GM18507 (cell line): ENCODE measurements at regions not wholly inside any gene's neighbourhood (a gene's known extent, or its start where the extent isn't known, plus 50 kb on each side); places are given as distances from the start of the nearest gene placed in this dataset.

Experiments
- DNase-seq: peaks from one replicate; pipeline ENCODE4 v3.0.0; 2011; ENCODE audit warnings: low read depth; ENCODE audit not compliant: insufficient read length; ENCODE audit errors: extremely low spot score
- FAIRE-seq: peaks from 2 replicates; lab custom pipeline; 2011; peaks lifted over from hg19 to GRCh38; lab: Jason Lieb, UNC

DNA sequence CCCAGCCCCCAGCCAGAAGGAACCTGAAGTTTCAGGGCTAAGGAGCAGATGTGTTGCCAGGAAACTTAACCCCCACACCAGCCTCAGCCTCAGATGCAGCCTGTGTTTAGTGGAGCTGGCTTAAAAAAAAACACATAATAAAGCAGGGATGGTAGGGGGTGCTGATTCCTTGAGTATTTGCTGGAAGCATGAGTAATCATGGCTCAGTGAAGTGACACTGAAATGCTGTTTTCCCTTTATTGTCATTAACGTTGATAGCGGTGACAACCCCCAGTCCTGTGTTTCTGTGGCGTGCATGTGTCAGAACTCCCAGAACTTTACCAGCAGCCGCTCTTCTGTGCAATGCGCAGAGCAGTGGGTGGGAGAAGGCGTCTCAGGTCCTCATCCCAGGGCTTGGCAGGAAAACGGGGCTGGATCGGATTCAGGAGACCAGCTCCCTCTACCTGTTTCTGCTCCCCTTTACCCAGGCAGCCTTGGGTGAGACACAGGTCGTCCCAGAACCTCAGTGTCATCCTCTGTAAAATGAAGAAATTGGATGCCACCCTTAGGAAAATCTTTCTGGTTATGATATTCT is 1282.1 kb downstream of the TBC1D22A start:
- FAIRE-seq = no peak
- no peak for DNase-seq

DNA sequence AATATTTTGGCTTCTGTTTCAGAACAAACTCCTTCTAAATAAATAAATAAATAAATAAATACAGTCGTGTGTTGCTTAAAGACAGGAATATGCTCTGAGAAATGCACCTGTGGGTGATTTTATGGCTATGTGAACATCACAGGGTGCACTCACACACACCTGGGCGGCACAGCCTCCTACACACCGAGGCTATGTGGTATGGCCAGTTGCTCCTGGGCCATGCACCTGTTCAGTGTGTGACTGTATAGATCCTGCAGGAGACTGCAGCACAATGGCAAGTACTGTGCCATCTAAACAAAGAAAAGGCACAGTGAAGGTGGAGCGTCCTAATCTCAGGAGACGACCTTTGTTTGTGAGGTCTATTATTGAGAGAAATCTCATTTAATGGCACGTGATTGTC is 1281.1 kb downstream of the TBC1D22A start:
- FAIRE-seq (no peak), DNase-seq (no peak)

DNA sequence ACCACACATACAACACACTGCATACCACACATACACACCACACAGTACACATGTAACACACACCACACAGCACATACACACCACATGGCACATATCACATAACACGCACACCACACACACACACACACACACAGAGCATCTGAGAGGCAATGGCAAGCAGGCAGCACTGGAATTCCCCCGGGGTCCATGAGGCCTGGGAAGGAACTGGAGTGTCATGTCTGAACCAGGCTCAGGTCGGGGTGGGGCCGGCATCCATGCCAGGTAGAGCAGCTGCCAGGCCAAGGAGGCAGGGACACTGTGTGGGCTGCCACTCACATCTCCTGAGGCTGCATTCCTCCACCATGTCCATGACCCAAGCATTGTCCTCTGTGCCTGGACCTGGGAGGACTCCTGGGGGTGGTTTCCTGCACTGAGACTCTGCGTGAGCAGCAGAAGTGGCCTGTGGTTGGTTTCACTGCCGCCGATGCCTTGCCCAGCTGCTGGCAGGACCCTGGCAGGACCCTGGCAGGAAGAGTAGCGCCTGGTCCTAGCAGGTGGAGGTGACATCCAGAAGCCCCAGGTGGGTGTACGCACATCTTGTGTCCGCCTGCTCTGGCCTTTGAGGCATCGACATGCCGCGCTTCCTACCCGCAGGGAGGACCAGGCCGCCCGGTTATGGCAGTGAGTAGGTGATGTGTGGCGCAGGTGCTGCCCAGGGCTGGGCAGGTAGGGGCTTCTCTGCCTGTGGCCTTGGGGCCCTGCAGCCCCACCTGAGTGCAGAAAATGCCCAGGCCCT is 1280.4 kb downstream of the TBC1D22A start:
- no peak for FAIRE-seq
- DNase-seq = no peak

DNA sequence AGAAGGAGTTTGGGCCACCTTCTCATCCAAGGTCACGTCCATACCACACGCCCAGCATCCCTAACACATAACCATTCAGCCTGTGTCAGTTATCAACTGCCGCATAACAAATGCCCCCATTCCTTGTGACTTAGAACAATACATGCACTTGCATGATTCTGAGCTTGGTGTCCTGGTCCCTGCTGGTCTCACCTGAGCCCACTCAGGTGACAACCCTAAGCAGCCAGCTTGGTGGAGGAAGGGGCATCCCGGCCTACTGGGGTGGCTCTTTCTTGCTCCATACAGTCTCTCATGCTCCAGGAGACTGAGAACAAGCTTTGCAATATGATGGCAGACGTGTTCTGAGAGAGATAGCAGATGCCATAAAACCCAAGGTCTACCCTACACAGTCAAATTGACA is 1276.9 kb downstream of the TBC1D22A start:
- DNase-seq (no peak), FAIRE-seq (no peak)

DNA sequence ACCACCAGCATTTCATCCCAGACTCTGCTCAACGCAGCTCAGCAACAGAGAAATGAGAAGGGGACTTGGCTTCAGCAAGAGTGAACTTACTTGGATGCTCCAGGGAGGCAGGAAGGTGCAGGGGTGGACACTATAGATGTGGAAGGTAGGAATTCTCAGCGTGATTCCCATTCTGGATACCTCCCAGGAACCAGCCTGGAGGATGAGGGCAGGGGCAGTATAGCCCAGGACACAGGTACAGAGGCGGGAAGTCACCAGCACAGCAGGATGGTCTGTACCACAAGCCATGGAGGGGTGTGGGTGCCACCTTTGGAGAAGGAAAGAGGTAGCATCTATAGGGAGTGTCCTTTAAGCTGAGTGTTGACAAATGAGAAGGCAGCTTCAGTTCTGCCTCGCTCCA is 1275.2 kb downstream of the TBC1D22A start:
- FAIRE-seq (no peak), DNase-seq (no peak)

DNA sequence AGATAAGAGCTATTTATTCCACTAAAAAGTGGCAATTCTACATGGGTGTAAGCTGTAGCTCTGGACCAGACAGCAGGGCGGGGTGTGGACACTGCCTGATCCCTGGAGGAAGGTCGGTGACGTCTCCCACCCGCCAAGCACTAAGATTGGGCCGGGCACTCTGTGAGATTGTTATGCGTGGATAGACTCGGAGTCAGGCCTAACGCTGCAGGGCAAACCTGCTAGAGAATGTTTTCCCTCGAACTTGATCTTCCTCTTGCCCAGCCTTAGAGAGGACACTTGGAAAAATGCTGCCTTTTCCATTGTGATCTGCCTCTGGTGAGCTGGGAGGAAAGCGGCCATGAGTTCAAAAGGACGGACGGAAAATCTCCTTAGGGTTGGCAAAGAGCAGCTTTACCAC is 1273.4 kb downstream of the TBC1D22A start:
- no peak for FAIRE-seq
- DNase-seq = no peak

DNA sequence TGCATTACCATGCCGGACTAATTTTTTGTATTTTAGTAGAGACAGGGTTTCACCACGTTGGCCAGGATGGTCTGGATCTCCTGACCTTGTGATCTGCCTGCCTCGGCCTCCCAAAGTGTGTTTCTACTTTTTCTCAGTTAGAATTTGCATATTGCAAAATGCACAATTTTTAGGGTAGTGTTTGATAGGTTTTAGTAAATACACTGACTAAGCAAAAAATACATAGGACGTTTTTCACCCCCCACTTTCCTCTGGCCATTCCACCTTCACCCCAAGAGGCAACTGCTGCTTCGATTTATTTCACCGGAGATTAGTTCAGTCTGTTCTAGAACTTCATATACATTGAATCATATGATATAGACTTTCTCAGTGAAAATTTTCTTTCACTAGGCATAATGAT is 1269.1 kb downstream of the TBC1D22A start:
- no peak for FAIRE-seq
- DNase-seq = no peak

DNA sequence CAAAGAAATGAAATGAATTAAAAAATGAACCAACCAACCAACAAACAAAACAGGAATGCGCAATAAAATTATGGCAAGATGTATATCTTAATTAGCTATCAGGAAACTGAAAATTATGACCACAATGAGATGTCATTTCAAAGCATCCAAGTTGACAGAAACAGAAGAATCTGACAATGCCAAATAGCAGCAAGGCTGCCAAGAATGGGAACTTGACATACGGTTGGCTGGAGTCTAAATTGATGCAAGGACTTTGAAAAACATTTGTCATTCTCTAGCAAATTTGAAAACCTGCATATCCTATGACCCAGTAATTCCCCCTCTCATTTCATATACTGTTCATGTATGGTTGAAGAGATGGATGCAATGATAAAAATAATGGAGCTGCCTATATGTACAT is 1262.6 kb downstream of the TBC1D22A start:
- FAIRE-seq = no peak
- DNase-seq = no peak

DNA sequence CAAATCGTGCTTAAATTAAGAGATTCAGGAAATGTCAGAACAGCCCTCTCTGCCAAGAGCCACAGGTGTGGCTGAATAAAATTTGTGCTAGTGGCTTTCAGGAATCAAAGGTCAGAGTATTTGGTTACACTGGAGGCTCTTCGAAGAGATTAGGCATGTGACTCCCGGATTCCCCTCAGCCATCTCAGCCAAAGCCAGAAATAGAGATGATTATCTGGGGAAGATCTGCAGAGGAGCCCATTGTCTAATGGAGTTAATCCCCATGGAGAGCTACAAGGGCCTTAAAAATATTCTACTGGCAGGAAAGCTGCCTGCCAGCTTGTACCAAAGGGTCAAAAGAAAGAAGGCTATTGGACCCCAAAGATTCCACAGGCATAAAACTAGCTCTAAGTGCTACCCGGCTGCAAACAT is 1259.5 kb downstream of the TBC1D22A start:
- DNase-seq (no peak), FAIRE-seq (no peak)

DNA sequence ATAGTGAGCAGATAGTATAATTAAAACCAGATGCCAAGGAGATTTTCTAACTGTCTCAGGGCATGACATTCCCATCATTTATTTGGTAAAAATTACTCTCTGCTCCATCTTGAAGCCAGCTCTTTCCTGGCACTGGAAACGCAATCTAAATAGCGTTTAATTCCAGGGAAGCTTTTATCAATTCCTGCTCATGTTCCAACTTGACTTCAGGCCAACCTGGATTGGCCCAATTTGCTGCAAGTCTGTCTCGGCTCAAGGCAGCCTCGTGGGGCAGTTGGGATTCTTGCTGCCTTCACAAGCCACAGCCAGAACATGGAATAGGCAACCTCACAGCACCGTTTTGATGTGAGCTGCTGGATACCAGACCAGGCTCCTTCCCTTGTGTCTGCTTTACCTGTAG is 1255.9 kb downstream of the TBC1D22A start:
- FAIRE-seq = no peak
- DNase-seq = no peak

DNA sequence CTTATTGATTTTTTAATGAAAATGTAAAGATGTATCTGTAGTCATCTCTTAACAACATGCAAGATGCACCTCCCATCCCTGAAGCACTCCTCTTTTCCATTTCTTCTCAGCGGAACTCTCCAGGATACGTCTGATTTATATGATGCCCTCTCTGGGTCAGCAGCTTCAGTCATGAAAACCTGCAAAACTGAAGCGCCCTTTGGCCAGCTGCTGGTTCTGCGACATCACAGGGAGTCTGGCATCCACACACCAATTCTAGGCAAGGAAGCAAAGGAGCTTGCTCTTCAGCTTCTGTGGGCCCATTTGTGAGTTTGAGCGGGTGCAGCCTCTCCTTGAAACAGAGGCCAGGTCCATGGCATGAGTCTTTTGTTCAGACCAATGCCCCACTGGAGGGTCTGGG is 1253.3 kb downstream of the TBC1D22A start:
- FAIRE-seq (no peak), DNase-seq (no peak)

DNA sequence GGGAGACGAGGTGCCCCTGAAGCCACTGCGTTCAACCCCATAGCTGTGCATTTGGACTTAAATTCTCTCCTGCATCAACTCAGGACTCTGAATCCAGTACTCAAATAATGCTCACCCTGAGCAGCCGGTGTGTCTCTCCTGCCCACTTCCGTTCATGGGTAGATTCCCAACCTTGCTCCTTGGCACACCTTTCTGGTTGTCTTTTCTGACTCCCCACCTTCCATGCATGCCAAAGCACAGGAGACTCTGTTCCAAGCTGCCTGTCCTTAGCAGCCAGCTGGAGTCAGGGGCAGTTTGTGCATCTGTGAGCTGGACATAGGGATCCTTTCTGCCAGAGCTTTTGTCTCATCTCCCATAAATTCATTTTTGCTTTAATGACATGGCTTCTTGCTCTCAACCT is 1242.5 kb downstream of the TBC1D22A start:
- FAIRE-seq (no peak), DNase-seq (no peak)

DNA sequence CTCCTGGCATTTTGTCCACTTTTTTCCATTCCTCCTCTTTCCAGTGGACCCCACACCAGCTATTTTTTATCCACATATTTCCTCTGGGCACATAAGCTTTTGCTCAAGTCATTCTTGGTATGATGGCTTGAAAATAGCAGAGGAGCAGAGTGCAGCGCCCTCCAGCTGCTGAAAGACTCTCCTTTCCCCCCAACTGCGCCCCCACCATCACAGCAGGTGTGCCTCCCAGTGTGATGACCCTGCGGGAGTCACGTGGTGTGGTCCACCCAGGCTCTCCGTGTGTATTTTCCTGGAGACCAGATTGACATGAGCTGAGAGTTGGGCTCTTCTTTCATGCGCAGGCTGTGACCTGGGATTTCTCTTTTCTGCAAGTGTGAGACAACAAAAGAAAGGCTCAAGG is 1241.6 kb downstream of the TBC1D22A start:
- DNase-seq (no peak), FAIRE-seq (no peak)

DNA sequence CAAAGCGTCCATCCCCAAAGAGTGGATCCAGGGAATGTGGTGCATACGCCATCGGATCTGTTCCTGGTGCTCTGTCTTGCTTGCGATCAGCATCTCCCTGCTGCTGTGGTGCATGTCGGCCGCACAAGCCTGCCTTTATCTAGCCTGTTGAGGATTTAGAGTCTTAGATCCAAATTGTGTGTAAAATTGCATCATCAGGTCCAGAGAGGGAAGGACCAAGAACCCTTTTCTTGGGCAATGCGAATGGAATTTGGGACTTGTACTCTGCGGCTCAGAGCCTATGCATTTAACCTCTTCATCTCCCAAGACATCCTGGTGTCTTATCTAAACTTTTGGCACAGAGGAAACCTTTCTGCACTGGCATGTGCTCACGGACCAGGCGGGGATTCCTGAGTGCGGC is 1238.7 kb downstream of the TBC1D22A start:
- no peak for FAIRE-seq
- DNase-seq = no peak

DNA sequence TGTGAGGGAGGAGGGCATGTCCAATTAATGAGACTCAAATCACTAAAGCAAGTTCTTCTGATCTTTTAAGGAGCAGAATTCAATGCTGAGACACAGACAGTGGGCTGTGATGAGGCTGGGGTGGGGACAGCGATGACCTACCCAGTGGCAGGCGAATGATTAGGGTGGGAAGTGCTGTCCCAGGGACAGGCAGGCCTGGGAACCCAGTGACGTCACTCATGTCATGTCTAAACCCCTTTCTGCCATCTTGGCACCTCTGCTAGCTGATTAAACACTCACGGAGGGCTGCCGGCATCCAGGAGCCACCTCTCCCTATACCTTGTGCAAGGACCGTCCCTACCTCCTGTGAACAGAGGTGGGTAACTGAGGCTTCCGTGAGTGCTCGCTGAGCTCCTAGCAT is 1235.2 kb downstream of the TBC1D22A start:
- DNase-seq (no peak), FAIRE-seq (no peak)

DNA sequence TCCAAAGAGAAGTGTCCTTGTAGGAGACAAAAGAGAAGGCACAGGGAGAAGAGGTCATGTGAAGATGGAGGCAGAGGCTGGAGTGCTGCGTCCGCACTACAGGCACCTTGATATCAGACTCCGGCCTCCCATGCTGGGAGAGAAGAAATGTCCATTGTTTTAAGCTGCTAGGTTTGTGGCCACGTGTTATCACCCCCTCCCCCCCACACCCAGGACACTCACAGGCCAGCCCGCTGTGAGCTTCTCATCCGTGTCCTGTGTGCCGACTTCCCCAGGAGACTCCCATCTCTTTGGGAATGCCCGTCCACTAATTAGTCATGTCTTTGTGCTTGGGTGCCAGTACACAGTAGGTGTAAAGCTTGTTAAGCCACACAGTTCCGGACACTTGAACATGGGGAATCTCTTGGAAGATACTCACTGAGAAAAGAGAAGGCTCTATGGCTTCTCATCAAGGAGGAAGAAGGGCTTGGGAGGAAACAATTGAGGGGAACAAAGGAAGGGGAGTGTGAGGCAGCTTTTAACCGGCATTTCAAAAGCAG is 1234.7 kb downstream of the TBC1D22A start:
- FAIRE-seq (no peak), DNase-seq (no peak)

DNA sequence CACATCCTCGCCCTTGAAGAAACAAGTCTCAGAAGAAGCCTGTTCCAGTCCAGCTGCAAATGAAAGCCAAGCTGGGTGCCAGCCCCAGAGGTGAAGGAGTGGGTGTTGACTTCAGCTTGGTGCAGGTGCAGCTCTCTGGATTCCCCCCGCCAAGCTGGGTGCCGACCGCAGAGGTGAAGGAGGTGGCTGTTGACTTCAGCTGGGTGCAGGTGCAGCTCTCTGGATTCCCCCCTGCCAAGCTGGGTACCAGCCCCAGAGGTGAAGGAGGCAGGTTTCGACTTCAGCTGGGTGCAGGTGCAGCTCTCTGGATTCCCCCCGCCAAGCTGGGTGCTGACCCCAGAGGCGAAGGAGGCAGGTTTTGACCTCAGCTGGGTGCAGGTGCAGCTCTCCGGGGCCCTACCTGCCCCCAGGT is 1234.0 kb downstream of the TBC1D22A start:
- DNase-seq = no peak

DNA sequence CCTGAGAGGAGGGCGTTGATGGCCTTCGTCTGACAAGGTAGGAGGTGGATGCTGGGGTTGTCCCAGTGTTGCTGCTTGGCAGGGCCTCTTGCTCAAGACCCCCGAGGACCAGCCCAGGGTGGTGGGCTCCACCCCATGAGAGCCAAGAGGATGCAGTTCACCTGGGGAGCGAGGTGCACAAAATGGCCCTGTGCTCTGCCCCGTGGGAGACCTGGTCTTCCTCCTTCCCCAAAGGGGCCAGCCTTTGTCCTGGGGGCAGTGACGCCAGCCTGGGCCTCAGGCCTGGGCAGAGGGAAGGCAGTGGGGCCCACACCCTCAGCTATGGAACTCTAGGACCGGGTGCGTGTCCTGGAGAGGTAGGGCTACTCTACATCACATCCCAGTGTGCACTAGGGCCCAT is 1233.3 kb downstream of the TBC1D22A start:
- no peak for DNase-seq
- no peak for FAIRE-seq

More for the DNA sequence above, 1234.0 kb downstream of the TBC1D22A start:
- FAIRE-seq = no peak

DNA sequence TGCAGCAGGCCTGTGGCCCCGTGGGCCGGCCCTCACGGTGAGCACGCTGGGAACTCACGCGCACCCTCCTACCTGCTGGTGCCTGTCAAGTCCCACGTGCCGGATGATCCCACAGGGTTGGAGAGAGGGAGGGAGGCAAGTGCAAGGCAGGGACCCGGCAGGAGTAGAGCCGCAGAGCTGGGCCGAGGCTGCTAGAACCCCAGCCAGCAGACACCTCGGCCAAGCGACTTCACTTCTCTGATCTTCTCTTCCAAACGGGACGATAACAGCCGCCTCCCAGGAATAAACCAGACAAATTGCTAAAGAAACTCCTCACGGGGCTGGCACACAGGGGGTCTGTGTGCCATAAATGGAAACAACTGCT is 1232.8 kb downstream of the TBC1D22A start:
- FAIRE-seq (no peak), DNase-seq (no peak)

DNA sequence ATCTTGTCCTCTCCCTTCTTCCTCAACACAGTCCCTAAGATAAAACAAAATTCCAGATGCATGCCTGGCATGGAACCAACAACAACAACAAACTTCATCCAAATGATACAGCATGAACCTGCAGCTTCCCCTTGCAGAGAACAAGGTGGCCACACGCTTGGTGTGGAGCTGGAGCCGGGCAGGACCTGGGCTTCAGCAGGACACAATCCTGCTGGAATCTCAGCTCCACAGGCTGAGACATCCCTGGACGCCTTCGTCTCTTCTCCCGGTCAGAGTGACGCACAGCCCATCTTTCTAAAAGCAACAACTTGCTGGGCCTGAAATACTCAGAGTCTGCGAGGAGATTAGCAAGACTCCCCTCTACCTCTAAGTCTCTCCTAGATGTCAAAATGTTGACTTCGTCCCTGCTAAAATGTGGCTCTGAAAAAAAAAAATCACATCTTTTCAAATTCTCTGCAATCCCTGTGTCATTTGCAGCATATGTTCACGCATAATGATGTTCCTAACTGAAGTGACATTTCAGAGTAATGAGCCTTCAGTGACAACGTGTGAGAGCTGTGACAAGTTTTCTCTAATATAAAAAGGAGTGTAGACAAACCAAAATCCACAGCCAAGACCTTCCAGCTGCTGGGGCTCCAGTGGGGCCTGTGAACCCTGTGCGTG is 1232.3 kb downstream of the TBC1D22A start:
- FAIRE-seq (no peak), DNase-seq (no peak)

DNA sequence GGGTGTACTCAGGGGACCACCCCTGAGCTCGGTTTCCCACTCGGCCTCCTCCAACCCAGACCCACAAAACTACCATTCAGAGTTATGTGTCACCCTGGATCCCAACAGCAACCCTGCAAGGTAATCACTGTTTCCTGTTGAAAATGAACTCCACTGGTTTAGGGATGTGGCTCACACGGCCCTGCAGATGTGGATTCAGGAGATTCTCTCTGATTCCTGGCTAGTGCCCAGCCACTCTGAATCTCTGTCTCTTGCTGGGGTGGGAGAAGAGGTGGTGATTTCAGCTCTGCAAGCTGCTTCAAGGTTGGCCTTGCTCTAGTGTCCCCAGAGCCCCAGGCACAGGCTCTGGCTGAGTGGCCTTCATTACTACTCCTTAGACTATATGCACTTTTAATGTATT is 1231.6 kb downstream of the TBC1D22A start:
- FAIRE-seq = no peak

More for the DNA sequence above, 1231.6 kb downstream of the TBC1D22A start:
- no peak for DNase-seq
